ENCODE measurements at regions not wholly inside any gene's neighbourhood (a gene's known extent, or its start where the extent isn't known, plus 50 kb on each side); places are given as distances from the start of the nearest gene placed in this dataset.

DNA sequence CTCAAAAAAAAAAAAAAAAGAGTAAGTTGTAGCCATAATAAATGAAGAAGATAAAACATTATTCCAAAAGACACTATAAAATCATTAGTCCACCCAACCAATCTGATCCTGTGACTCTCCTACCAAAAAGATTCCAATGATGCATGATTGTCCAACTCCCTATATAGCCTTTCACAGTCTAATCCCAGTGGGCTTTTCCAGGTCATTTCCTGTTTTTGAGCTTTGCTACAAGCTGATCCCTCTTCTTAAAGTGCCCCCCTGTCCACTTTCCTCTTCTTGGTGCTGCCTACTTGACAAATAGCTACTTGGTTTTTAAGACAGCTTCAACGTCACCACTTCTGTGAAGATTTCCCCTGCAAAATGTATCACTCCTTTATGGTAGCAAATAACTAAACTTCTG lies 88.4 kb downstream of the SEMA4F start:
- TF ChIP-seq POLR2A (IDR thresholded peaks at IDR 0.05), result no peak
- TF ChIP-seq, protein P1, sequence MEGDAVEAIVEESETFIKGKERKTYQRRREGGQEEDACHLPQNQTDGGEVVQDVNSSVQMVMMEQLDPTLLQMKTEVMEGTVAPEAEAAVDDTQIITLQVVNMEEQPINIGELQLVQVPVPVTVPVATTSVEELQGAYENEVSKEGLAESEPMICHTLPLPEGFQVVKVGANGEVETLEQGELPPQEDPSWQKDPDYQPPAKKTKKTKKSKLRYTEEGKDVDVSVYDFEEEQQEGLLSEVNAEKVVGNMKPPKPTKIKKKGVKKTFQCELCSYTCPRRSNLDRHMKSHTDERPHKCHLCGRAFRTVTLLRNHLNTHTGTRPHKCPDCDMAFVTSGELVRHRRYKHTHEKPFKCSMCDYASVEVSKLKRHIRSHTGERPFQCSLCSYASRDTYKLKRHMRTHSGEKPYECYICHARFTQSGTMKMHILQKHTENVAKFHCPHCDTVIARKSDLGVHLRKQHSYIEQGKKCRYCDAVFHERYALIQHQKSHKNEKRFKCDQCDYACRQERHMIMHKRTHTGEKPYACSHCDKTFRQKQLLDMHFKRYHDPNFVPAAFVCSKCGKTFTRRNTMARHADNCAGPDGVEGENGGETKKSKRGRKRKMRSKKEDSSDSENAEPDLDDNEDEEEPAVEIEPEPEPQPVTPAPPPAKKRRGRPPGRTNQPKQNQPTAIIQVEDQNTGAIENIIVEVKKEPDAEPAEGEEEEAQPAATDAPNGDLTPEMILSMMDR (IDR thresholded peaks at IDR 0.05), result no peak
- H3K4me1 ChIP-seq, result no peaks in the 10 kb centered on the region
- no peak overlapping the region for H3K4me3 ChIP-seq
- WGBS, 2 donors, result 70 to 86% methylated on average over 1 of the region's 1 CpG
- H3K9me3 ChIP-seq, result no peaks in the 10 kb centered on the region
- intact Hi-C loops (cut with DNase I), result no loop called here
- no peaks in the 10 kb centered on the region for H3K36me3 ChIP-seq (replicated peaks in 1 of 2; ENCODE audit: insufficient read depth in 1 of 2, low read depth in 2 of 2)
- DNase-seq (no peak), ATAC-seq (no peak)
- H3K27ac ChIP-seq, result no peak overlapping the region
- H3K27me3 ChIP-seq, result no peaks in the 10 kb centered on the region

DNA sequence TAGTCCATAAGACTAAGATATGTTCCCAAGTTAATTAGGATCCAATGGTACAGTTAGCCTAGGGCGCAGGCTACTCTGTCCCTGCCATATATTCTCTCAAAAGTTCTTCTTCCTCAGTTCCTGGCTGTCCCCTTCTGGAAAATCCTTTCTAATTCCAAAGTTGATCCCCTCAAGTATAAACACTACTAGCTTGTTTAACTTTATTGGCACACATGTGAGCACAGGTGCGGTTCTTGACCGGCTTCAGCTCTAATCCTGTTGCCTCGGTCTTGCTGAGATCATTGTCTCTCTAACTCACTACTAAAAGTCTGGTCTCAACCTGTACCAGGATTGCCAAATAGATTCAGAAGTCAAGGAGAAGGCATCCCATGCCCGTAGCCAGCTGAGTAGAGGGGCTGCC lies 89.0 kb downstream of the SEMA4F start:
- no peak overlapping the region for H3K27ac ChIP-seq
- H3K4me3 ChIP-seq, result no peak overlapping the region
- intact Hi-C loops (cut with DNase I), result no loop called here
- DNase-seq, result no peak
- ATAC-seq, result no peak
- no peaks in the 10 kb centered on the region for H3K4me1 ChIP-seq
- WGBS, 2 donors, result 65 to 76% methylated on average over 5 of the region's 5 CpGs
- H3K27me3 ChIP-seq, result no peaks in the 10 kb centered on the region
- TF ChIP-seq, protein P1 (IDR thresholded peaks at IDR 0.05), result no peak
- no peak for TF ChIP-seq POLR2A (IDR thresholded peaks at IDR 0.05)
- H3K9me3 ChIP-seq, result no peaks in the 10 kb centered on the region
- H3K36me3 ChIP-seq (replicated peaks in 1 of 2; ENCODE audit: insufficient read depth in 1 of 2, low read depth in 2 of 2), result no peaks in the 10 kb centered on the region

DNA sequence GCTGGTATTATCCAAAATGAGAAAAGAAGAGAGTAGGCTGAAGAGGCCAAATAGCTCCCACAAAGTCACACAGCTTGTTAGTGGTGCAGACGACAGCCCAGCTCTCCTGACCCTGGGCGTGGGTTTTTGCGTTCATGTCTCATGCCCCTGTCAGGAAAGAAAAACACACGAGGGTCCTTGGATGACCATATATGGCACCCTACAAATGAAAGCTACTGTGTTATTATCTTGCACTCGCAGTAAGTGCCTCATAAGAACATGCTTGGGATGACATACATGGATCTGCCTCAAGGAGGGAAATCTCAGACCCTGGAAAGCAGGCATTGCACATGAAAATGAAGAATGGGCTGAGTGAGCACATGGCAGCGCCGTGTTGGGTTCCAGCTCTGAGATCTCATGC lies 89.7 kb downstream of the SEMA4F start:
- Histone ChIP-seq H3K27ac (no peak overlapping the region), H3K4me3 (no peak overlapping the region), H3K27me3 (no peaks in the 10 kb centered on the region), H3K4me1 (no peaks in the 10 kb centered on the region), H3K9me3 (no peaks in the 10 kb centered on the region), H3K36me3 (replicated peaks in 1 of 2; ENCODE audit: insufficient read depth in 1 of 2, low read depth in 2 of 2) (no peaks in the 10 kb centered on the region)
- 70 to 75% methylated on average over 7 of the region's 7 CpGs for WGBS, 2 donors
- TF ChIP-seq, protein P1 (IDR thresholded peaks at IDR 0.05), result no peak
- no peak for TF ChIP-seq POLR2A (IDR thresholded peaks at IDR 0.05)
- DNase-seq, result no peak
- intact Hi-C loops (cut with DNase I), result no loop called here
- ATAC-seq, result no peak

DNA sequence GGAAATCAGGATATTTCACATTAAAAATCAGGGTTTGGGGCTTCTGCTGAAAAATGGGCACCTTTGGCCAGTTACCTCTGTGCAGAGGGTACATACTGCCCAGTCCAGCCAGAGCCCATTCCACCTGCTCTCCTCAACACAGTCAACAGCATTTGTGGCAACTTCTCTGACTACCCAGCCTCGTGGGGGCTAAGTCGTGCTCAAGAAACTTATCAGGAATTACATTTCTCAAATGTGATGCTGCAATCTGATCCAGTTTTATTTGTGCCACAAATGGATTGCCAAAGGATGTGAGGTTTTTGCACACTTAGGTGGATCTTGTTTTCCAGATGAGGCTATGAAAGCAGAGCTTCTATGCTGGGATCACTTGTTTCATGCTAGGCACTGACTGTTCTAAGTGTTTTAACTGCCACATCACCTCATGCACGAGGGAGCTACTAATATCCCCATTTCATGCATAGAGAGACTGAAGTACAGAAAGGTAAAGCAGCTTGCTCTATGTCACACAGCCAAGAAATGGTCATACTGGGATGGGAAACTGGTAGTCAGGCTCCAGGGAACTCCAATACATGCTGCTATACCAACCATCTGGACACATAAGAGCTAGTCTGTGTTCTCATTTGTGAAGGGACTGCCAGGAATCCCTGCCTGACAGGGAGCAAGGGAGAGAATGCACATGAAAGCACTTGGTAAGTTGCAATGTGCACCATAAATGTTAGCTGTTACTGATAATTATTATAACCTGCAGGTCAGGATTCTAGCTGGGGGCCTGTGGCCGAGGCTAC lies 89.0 kb upstream of the HK2 start:
- WGBS, 2 donors, result 16 to 24% methylated on average over 4 of the region's 4 CpGs

More for the DNA sequence above, 89.0 kb upstream of the HK2 start:
- H3K27ac ChIP-seq, result no peak overlapping the region
- no peaks in the 10 kb centered on the region for H3K9me3 ChIP-seq
- DNase-seq (no peak), ATAC-seq (no peak)
- intact Hi-C loops (cut with DNase I), result no loop called here
- no peak overlapping the region for H3K4me3 ChIP-seq
- H3K36me3 ChIP-seq (replicated peaks in 1 of 2; ENCODE audit: insufficient read depth in 1 of 2, low read depth in 2 of 2), result no peaks in the 10 kb centered on the region
- H3K4me1 ChIP-seq, result no peaks in the 10 kb centered on the region
- no peaks in the 10 kb centered on the region for H3K27me3 ChIP-seq
- TF ChIP-seq POLR2A (IDR thresholded peaks at IDR 0.05), result no peak
- TF ChIP-seq, protein P1 (IDR thresholded peaks at IDR 0.05), result no peak

All from body of pancreas (tissue), 4 donors.